GM18499 (cell line): ENCODE measurements at regions not wholly inside any gene's neighbourhood (a gene's known extent, or its start where the extent isn't known, plus 50 kb on each side); places are given as distances from the start of the nearest gene placed in this dataset.
A peak's percentile ranks its signal among the peaks of the same experiment; 100 is the strongest.

Experiments used
- ATAC-seq: cut with Tn5 transposase; IDR thresholded peaks from one replicate; pipeline ENCODE4 v1.9.1; 2021; ENCODE audit warnings: moderate number of reproducible peaks; ENCODE audit not compliant: insufficient read depth, unreplicated experiment

DNA sequence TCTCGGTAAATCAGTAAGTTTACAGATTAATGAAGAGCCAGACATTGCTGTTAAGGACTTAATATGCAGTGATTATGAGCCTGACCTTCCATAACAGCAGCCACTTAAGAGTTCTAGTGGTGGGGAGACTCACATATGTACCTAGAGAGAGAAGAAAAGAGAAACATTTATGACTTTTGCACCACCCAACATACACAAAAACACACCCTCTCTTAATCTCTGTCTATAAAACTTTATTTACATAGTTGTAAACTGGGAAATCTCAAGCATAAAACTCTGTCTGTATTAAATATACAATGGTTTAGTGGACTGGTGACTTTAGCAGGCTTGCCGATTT is 347.4 kb upstream of the ADGRL2 start:
- ATAC-seq = no peak

DNA sequence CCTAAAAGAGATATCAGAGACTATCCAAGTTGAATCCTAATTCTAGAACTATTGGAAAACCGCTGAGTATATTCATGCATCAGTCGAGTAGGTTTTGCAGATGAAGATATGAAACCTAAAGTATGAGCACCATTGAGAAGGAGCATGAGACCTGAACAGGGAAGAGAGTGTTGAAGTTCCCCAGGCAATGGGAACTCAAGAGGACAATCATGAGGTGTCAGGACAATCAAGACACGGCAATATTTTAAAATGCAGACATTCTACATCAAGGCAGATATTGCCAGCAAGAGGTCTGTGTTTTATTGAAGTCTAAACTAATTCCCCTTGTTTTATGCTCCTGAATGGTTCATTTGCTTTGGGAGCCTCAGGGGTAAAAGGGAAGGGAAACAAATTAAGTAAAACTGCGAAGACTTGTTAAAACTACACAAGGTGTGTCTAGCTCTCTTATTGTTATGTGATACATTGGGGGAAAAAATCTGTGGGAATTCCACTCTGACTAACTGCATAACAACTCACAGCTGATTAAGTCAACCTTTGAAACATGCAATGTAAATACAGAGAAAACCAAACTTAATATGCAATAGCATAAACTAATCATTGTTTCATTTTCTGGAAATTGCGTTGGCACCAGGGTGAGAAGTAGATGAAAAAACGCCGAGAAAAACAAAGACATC is 347.9 kb upstream of the ADGRL2 start:
- ATAC-seq = no peak

DNA sequence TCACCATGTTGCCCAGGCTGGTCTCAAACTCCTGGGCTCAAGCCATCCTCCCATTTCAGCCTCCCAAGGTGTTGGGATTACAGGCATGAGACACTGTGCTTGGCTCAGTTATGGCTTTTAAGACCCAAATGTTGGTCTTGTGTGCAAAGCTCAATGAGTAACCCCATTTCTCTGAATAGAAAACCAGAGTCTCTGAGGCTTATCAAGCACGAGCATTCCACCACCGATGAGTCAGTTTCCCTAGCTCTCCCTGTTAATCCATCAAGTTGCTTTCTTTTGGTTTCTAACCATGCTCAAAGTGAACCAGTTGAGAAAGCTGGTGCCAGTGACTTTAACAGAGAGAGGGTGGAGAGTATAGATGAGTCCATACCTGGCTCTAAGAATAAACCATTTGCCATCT is 350.9 kb upstream of the ADGRL2 start:
- ATAC-seq = no peak

DNA sequence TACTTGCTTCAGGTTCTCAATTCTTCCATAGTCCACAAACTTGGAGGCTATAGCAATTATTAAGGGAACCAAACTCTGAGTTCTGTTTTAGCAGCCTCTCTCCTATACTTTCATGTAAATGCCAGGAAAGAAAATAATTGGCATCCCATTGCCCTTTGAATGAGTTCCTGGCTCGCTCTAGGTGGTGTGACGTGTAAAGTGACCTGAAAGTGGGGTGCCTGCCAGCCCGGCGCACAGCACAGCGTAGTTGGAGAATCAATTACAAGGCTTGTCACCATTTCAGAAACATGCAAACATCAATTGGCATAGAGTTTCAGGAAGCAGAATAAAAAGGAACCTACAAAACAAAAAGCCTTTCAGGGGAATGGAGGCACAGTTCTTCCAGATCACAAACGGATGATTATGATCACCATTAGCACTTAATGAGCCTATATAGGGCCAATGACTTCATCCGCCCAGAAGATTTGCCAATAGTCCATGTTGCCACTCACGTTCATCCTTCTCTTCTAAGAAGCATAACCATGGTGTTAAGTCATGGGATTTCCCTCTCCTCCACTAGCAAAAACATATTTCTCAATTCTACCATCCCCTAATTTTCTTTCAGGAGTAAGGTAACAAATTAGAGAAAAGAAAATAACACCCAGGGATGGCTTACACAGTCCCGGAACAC is 354.6 kb upstream of the ADGRL2 start:
- no peak for ATAC-seq

DNA sequence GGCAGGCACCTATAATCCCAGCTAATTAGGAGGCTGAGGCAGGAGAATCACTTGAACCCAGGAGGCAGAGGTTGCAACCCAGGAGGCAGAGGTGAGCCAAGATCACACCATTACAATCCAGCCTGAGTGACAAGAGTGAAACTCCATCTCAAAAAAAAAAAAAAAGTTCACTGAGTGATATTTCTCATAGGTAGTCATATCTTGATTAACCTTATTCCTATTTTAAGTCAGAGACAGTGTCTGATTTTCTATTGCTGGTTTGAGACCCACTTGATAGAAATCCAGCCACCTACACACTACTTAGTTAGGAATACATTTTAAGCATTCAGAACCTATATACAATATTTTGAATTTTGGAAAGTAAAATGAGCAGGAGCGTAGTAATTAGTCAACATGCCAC is 357.4 kb upstream of the ADGRL2 start:
- peak; percentile 32 for ATAC-seq

DNA sequence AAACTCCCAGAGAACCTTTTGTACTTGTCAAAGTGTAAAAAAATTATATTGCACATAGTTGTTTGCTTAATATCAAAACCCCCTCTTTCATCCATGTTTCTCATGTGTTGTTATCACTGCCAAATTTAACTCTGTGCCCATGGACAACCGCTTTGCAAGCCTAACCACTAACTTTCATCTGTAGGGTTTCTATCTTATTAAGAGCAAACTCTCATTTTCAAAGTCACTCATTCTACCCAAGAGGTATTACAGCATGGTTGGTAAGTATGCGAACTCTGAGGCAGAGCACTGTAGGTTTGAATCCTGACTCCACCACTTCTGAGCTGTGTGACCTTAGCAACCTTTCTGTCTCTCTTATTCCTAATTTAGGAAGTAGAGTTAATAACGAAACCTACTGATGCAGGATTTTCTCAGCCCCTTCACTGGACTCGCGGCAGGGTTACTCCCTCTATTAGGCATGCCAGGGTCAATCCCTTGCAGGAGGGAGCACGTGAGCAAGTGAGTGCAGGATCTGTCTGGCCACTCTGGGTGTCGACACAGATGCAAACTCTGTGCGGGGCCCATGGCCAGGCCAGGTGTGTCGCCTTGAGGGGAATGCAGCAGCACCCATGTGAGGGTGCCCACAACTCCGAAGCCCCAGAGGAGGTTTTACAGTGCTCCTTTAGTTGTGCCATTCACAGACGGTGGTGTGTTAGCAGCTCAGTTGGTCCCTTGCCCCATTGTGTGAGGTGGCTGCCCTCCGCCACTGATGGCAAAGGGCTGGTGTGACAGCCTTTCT is 361.5 kb upstream of the ADGRL2 start:
- ATAC-seq = peak; percentile 40

DNA sequence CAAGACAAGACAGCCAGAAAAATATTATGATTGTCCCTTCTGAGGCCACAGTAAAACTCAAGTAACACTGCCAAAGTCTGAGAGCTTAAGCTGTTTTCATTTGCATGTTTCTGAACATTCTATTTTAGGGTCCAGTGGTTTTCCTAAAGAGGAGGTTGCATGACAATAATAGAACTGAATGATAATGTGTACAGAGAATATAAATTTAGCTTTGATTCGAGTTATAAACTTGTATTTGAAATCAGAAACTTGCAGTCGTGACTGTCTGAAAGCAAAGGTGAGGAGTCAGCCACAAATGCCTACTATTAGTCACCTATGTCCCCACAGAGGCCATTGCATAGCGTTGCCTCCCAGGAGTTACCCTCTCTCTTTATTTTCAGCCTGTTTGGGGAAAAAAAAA is 363.1 kb upstream of the ADGRL2 start:
- peak; percentile 83 for ATAC-seq

DNA sequence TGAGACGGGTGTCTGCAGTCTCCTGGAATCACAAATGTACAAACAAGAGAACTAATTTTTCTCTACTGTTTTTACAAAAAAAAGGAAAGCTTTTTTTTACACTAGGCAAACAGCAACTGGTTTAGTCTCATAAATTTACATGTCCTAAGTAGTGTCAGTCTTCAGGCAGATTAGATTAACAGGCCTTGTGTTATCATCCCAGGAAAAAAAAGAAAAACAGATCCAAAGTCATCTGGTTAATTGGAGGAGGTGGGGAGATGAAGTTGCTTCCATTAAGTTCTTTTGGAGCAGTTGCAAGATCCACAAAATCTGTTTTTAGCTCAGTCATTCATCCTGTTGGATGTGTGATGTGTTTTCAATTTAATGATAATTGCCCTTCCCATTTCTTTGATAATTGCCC is 363.5 kb upstream of the ADGRL2 start:
- no peak for ATAC-seq

DNA sequence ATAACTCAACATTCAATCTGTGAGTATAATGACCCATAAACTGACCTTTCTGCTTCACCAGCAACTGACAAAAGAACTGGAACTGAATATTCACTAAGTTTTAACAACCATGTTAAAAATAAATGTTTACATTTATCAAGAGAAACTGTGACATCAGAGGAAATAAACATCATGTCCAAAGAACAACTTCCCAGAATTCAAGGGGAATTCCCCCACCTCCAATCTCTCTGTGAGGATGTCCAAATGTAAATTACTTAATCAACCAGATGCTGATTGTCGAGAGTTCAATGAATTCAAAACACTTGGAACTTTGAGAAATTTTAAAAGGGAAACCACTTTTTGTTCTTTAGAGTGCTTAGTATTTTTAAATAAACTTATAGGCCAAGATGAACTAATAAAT is 365.6 kb upstream of the ADGRL2 start:
- no peak for ATAC-seq

DNA sequence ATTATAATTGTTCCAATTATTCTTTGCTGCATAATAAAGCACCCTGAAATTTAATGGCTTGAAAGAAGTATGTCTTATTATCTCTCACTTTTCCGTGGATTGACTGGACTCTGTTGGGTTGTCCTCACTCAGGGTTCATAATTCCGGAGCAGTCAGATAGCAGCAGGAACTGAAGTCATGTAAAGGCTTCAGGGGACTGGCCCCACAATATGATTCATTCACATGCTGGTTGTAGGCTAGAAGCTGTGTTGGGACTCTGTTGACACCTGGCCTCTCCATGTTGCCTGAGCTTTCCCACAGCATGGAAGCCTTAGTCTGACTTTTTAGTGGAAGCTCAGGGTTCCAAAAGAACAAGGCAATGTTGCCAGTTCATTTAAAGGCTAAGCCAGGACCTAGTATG is 367.1 kb upstream of the ADGRL2 start:
- ATAC-seq = no peak

DNA sequence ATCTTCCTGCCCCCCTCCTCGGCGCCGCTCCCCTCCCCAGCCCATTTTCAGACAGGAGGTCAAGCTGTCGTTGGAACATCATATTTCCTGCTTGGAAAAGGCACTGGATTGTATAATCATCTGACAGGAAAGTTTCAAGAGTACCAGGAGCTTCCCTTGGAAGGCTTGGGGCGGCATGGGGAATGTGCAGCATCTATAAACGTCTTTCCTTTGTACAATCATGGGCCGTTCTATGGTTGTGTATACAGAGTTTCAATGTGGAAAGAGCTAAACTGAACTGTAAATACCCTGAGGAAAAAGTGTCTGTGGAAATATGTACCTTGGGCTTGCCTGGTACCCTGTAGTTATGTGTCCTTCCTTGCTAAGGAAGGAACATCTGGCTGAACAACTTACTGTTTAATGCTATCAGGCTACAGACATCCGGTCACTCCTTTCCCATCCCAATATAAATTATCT is 368.1 kb upstream of the ADGRL2 start:
- no peak for ATAC-seq

DNA sequence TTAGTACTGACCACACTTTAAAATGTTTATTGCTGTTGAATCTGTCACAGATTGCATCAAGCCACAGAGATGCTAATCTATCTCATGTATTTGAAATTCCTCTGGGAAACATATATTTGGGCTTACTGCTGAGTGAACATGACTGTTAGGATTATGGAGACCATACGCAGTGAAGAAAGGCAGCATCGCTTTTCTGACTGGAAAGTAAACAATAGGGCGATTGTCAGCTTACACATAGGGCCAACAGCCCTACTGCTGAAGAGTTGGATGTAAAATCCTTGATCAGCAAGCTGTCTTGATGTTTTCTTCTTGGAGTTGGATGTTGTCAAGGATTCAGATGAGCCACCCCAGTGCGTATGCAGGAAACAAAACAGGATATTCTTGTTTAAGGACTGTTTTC is 368.7 kb upstream of the ADGRL2 start:
- no peak for ATAC-seq

DNA sequence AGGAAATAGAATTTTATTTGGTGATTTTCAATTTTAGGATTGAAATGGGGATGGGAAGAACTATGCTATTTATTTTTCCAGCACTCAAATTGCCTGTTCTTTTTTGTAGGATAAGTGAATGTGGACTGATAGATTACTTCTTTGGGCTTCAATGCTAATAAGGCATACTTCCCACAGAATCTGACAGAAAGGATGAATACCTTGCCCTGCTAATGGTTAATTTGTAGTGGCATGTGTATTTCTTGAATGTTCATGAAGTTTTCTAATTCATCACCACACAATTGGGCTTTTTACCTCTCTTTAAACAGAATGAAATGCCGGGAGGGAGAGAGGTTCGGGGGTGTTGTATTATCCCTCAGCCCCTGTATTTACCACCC is 369.1 kb upstream of the ADGRL2 start:
- ATAC-seq = no peak

DNA sequence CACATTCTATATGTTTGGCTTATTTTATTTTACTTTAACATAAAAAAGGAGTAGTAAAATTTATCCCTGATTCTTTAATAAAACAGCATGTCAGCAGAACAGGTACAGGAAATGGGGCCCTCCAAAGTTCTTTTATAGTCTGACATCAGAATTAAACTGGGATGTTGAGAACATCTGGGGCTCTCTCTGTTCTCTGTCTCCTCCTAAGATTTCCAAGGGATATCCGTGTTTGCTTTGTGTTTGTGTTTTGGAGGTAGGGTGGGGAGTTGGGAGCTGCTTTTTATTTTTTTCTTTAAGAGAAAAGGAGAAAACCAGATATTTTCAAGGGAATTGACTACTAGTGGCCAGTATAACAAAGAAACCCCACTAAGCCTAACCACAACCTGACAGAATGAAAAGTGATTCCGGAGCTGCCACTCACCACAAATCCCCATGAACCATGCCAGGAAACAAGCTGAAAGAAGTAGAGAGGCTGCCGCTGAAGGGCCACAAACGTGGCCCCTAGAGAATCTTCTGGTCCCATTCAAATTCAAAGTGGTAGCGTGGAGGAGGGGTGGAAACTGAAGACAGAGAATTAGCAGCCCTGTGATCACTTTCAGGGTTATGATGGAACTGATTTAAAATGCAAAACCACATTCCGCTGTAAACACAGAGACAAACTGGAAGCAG is 369.6 kb upstream of the ADGRL2 start:
- no peak for ATAC-seq

DNA sequence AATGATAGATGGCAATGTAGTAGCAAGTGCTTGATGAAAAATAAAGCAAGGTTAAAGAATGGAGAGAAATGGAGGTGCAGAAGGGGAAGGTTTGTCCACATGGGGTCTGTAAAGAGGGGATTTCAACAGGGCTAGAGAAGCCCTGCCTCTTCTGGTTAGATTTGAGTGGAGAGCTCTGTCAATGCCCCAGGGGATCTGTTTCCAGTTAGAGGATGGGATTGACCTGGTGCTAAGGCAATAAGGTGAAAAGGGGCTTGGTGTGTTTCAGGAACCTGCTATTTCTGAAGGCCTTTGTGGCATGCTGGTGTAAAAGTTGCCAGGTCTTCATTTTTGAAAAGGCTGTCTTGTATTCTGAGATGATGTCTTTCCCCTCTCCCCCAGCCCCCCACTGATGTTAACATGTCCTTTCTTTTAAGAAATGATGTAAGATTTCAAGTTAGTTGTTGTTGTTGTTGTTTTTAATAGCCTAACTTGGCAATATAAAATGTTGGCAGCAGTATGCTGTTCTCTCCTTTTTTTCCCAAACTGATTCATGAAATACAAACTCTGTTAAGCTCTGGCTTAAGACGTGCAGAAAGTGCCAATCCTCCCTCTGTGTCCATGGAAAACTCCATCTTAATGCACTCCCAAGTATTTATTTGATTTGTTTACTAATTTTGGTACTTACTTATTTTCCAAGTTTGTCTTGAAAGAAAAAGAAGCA is 370.3 kb upstream of the ADGRL2 start:
- ATAC-seq = no peak

DNA sequence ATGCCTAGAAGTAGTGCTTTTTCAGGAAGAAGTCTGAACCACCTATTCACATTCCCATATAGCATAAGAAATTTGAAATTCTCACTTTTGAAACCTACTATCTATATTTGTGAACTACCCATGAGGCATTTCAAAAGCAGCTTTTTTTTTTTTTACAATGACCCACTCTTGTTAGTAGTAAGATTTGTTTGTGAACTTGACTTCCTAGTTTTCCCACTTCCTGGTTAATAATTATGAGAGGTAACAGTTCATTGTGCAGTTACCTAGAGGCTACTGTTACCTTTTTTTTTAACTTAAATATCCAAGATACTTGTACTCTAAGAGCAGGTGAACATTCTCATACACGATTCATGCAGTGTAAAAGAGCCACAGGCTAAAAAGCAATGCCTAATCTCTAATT is 371.7 kb upstream of the ADGRL2 start:
- no peak for ATAC-seq

DNA sequence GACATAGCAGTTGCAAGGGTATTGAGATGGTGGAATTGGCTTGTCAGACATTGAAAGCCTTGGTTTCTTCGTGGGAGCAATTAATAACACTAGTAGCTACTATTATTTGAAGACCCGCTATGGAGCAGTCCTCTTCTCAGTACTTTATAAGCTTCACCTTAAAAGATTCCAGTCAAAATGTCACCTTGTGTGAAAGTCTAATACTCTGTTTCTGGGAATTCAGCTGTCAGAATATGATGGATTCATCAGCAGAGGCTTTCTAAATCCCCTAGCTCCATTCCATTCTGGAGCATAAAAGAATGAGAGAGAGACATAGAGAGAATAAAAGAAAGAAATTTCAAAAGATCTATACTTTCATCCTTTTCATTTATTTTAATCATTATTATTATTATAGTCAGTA is 375.9 kb upstream of the ADGRL2 start:
- ATAC-seq = no peak

DNA sequence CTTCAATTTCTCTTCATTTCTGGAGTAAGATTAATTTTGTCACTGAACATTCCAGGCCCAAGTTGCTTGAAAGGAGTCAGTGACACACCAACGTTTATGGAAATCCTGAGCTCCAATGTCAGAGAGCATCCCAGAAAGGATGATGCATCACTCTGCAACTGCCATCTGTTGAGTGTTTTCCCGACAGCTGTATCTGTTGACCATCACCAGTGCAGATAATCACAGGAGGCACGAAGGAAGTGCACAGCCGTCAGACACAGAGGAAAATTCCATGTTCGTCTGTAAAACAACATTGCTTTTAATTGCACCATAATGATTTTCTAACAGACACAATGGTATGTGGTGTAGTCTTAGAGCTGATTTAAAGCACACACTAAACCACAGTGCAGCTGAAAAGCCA is 376.7 kb upstream of the ADGRL2 start:
- no peak for ATAC-seq

DNA sequence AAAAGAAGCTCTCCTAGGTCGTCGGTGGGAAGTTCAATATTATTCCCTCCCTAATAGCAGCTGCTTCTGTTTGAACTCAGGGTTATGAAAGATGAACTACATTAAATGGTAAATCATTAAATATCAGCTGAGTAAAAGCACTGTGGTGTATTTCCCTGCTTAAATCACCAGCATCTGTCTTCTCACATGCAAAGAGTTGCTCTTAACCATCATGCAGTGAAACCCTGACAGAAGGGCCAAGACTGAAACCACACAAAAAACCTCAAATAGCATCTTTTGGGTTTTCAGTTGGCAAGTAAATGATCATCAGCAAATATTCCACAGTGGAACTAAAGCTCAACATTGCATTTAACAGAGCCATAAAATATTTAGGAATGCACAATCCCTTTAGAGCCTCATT is 380.0 kb upstream of the ADGRL2 start:
- no peak for ATAC-seq

DNA sequence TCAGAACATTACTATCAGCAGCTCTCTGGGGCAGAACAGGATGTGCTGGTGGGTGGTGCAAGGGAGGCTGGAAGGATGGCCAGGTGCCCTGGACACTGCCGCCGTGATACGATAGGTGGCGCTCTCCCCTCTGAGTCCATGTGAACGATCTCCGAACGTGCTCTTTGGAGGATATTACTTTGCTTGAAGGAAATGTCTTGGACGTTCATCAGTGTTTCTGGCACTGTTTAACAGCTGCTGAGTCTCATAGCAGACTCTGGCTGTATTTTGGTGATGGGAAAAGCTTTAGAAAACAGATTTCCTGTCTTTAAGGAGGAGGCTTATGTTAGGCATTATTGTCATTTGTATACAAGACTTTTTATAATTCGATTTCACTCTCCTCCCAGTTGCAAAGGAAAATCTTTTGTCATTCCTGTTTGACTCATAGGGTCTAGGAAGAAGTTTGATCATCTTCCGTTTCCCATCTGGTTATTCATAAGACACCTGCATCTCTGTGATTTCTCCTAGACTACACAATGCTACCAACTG is 386.2 kb upstream of the ADGRL2 start:
- ATAC-seq = peak; percentile 94
